ENCODE measurements at regions not wholly inside any gene's neighbourhood (a gene's known extent, or its start where the extent isn't known, plus 50 kb on each side); places are given as distances from the start of the nearest gene placed in this dataset.

GRCh38 chr5:159752622-159753275, 163.5 kb upstream of the ADRA1B start:
- DNase-seq: no peak

DNA sequence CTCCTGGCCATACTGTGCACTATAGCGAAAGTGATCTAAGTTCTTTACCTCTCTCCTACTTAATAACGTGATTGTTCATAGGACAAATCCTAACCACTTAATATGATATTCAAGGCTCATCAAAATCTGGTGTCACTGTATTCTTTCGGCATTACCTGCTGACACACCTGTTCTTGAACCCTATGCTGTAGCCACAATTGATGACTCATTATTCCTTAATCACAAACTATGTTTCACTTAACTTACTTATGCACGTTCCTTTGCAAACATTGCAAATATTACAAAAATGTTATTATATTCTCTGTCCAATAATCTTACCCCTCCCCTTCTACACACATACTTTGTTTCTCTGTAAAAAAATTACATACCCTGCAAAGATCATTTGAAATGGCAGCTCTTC, 158.1 kb upstream of the ADRA1B start:
- DNase-seq: no peak

DNA sequence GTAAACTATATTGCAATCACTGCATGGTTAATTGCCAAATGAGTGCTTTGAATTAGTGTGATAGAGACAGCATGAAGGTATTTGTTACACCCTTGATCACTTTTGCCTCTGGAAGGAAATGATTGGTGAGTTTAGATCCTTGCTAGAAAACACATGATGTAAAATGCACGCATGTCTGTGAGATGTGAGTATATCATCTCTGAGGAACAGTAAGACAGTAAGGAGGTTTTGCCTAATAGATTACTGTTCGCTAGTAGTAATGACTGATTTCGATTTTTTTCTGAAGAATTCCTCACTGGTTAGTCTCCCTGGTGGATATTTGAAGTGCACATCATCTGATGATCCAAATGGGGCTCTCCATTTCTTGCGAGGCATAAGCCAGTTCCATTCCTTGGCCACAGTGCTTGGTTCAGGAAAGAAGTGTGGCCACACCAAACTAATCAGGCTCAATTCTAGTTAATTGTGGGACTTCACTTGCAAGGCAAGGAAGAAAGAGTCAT, 156.4 kb upstream of the ADRA1B start:
- DNase-seq: no peak

DNA sequence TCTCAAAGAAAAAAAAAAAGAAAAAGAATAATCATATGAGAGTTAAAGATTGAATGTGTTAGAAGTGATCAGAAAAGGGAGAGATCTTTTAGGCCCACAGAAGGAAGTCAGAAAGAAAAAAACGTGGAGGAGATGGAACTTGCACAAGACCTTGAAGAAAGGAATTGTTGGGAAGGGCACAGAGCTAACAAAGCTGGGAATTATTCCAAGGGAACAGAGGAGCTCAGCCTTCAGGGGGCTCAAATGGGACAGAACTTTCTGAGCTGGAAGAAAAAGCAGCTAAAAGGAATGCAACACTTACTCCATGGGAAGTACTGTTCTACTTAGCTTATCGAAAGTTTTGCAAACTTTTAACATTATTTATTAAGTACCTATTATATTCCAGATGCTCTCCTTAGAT, 153.4 kb upstream of the ADRA1B start:
- DNase-seq: no peak

GRCh38 chr5:159763562-159763961, 152.7 kb upstream of the ADRA1B start:
- DNase-seq: no peak

- no peak for DNase-seq
These were observed 151.8 kb upstream of the ADRA1B start for GRCh38 chr5:159764283-159765134.

- DNase-seq: no peak
These were observed 151.2 kb upstream of the ADRA1B start for GRCh38 chr5:159765135-159765433.

GRCh38 chr5:159765760-159766517, 150.3 kb upstream of the ADRA1B start:
- no peak for DNase-seq

GRCh38 chr5:159768243-159768642, 148.0 kb upstream of the ADRA1B start:
- no peak for DNase-seq

GRCh38 chr5:159772698-159773061, 143.6 kb upstream of the ADRA1B start:
- DNase-seq: no peak

GRCh38 chr5:159773062-159773924, 143.0 kb upstream of the ADRA1B start:
- DNase-seq: peak; percentile 44

GRCh38 chr5:159774476-159775031, 141.7 kb upstream of the ADRA1B start:
- DNase-seq: no peak

- DNase-seq: no peak
These were observed 140.4 kb upstream of the ADRA1B start for GRCh38 chr5:159775890-159776289.

DNA sequence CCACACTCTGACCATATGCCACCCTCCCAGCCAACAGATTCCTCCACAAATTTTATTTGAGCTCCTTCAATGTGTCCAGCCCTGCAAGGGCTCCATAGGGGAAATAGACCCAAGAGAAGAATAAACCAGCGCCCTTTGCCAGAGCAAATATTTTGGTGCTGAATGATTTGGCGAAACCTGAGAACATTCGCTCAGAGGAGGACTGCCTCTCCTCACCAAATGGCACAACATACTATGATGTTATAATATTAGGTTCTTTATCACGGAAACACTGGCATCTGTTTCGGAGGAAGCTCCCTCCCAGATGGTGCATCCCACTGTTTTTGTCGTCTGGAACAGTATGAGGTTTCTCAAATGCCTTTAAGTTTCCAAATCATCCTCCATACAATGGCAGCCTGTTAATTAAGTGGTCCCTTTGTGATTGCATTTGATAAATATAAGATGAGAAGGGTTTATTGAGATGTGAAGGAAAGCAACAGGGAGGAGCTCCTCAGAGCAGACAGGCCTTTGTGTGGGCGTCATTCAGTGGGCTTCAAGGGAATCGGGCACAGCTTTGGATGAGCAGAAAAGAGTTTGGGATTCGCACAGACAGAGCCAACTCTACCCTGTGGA, 139.1 kb upstream of the ADRA1B start:
- DNase-seq: no peak

GRCh38 chr5:159779481-159779880, 136.8 kb upstream of the ADRA1B start:
- DNase-seq: no peak

DNA sequence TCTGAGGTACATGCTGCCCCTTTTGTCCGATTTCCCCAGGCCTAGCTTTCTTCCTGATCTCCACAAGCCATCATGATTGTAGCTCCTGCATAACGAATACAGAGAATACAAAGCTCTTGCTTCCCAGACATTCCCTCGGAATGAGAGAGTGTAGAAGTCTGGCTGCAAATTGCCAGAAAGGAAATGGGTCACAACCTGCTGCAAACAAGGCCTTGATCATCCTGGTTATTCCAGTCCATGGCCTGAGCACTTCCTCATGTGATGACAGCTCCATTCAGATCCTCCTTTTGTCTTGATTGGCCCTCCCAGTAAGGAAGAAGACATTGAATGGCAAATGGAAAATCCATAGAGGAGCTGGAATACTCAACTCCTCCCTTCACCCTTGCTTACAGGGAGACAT, 136.0 kb upstream of the ADRA1B start:
- DNase-seq: no peak

DNA sequence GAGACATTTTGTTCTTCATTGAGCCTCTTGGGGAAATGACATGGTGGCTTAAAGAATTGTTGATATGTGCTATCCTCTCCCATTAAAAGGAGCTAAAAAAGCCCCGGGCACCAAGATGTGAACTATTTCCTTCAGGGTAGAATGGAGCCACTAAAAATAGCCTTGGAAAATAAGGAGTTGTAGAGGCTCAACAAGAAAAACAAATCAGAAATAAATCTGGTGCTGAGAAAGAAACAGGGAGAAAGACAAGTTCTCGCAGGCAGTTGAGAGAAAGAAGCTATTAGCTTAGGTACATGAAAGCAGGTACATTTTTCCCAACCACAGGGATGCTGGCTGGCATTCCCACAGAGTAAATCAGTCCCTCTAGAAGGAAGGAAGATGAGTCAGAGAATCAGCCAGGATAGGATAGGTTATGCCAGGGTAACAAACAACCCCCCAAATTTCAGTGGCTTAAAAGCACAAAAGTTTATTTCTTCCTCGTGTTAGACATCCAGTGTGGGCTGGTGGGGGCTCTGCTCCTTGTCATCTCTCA, 134.6 kb upstream of the ADRA1B start:
- no peak for DNase-seq

- no peak for DNase-seq
These were observed 133.9 kb upstream of the ADRA1B start for GRCh38 chr5:159782197-159782994.

DNA sequence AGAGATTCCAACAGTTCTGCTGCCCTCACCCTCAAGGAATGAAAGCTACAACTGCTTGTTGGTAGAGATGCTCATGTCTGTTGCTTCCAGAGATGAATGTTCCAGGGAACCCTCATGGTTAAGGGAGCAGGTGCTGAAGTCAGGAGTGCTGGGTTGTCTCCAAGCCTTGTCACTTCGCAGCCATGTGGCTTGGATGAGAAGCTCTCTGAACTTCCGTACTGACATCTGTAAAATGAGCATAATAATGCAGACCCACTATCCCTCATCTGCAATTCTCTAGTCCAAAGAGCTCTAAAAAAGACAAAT, 133.3 kb upstream of the ADRA1B start:
- no peak for DNase-seq

- no peak for DNase-seq
These were observed 132.5 kb upstream of the ADRA1B start for GRCh38 chr5:159783726-159784247.

Measured in muscle of arm (tissue), 1 donor.